GM10248 (cell line): ENCODE measurements at regions not wholly inside any gene's neighbourhood (a gene's known extent, or its start where the extent isn't known, plus 50 kb on each side); places are given as distances from the start of the nearest gene placed in this dataset.
"Not testable (repeated sequence)": the region's sequence is repeated elsewhere in the genome, so short reads cannot be mapped to it uniquely, and the experiment has no call there.

ENCODE experiments used
- CTCF ChIA-PET: fragments of 300-600 bp; sonication (Branson Sonifier 250); formaldehyde crosslinking; extraction: SDS; loops from one replicate; lab custom pipeline; 2021; ENCODE audit warnings: antibody characterized with exemption; lab: Yijun Ruan, JAX
- POLR2A ChIA-PET: fragments of 350-650 bp; sonication (Branson Sonifier 250); formaldehyde crosslinking; extraction: SDS; loops from one replicate; lab custom pipeline; 2020; ENCODE audit warnings: antibody characterized with exemption; lab: Yijun Ruan, JAX
- DNase-seq: peaks from one replicate; pipeline ENCODE4 v3.0.0; 2012; ENCODE audit errors: extremely low spot score
- CTCF ChIP-seq: IDR thresholded peaks from 2 replicates; pipeline ENCODE4 v1.5.1; 2012; ENCODE audit warnings: mild to moderate bottlenecking, low read depth; ENCODE audit errors: extremely low read depth, missing control alignments, control extremely low read depth

- CTCF ChIA-PET, result interaction anchor here (4.8 kb wide), 1 partner anchor 13 kb away, joined by 16 read pairs; no protein-coding TSS in a partner anchor
- DNase-seq, result no peak
- POLR2A ChIA-PET, result no interaction called here
- TF ChIP-seq CTCF, result no peak
Measured at GRCh38 chr1:38488162-38488898, 371.2 kb downstream of the RRAGC start.

GRCh38 chr1:38487396-38487795, 372.2 kb downstream of the RRAGC start:
- ChIA-PET POLR2A (no interaction called here), CTCF (interaction anchor here (4.8 kb wide), 1 partner anchor 12 kb away, joined by 16 read pairs; no protein-coding TSS in a partner anchor)
- TF ChIP-seq CTCF, result no peak
- no peak for DNase-seq

GRCh38 chr1:38486085-38486484, 373.5 kb downstream of the RRAGC start:
- POLR2A ChIA-PET, result no interaction called here
- CTCF ChIA-PET, result interaction anchor here (1.3 to 4.8 kb wide), 2 partner anchors 10 to 11 kb away, joined by 3 to 16 read pairs; no protein-coding TSS in a partner anchor
- DNase-seq, result no peak
- TF ChIP-seq CTCF, result no peak

- TF ChIP-seq CTCF, result no peak
- ChIA-PET POLR2A (no interaction called here), CTCF (interaction anchor here (0.9 to 2.8 kb wide), 8 partner anchors 9 to 126 kb away, joined by 3 to 14 read pairs (median 4); no protein-coding TSS in a partner anchor)
- no peak for DNase-seq
Measured at GRCh38 chr1:38481871-38482826, 377.4 kb downstream of the RRAGC start.

GRCh38 chr1:38479662-38480061, 379.9 kb downstream of the RRAGC start:
- DNase-seq, POLR2A ChIA-PET: not testable (repeated sequence)
- CTCF ChIA-PET, result interaction anchor here (2.1 kb wide), 1 partner anchor 11 kb away, joined by 5 read pairs; no protein-coding TSS in a partner anchor

- POLR2A ChIA-PET, result no interaction called here
- CTCF ChIA-PET, result interaction anchor here (1.5 kb wide), 1 partner anchor 17 kb away, joined by 4 read pairs; no protein-coding TSS in a partner anchor
- no peak for DNase-seq
- no peak for TF ChIP-seq CTCF
Measured at GRCh38 chr1:38477811-38478210, 381.8 kb downstream of the RRAGC start.
